Muscle layer of duodenum (tissue), 2 donors: ENCODE measurements at regions not wholly inside any gene's neighbourhood (a gene's known extent, or its start where the extent isn't known, plus 50 kb on each side); places are given as distances from the start of the nearest gene placed in this dataset.

Experiments used
- H3K27ac ChIP-seq: one replicate; pipeline ENCODE4 v1.7.0; 2013; ENCODE audit warnings: mild to moderate bottlenecking, low read length
- H3K27me3 ChIP-seq: one replicate; pipeline ENCODE4 v1.7.0; 2013; ENCODE audit warnings: low read depth, mild to moderate bottlenecking, control low read depth, low read length
- H3K36me3 ChIP-seq, 2 donors: one replicate each; pipeline ENCODE4 v1.7.0; 2013; ENCODE audit warnings: low read length in 2 of 2, control low read depth in 1 of 2, mild to moderate bottlenecking in 1 of 2; ENCODE audit not compliant: insufficient read depth in 2 of 2, control insufficient read depth in 1 of 2
- H3K4me1 ChIP-seq, 2 donors: one replicate each; pipeline ENCODE4 v1.7.0; 2013; ENCODE audit warnings: low read length in 2 of 2, mild to moderate bottlenecking in 2 of 2, control low read depth in 1 of 2, moderate library complexity in 1 of 2; ENCODE audit not compliant: insufficient read depth in 2 of 2, control insufficient read depth in 1 of 2
- H3K4me3 ChIP-seq, 2 donors: one replicate each; pipeline ENCODE4 v1.7.0; 2013; ENCODE audit warnings: low read length in 2 of 2, low read depth in 1 of 2, mild to moderate bottlenecking in 1 of 2
- H3K9me3 ChIP-seq, 2 donors: one replicate each; pipeline ENCODE4 v1.7.0; 2013; ENCODE audit warnings: low read length in 2 of 2, control low read depth in 1 of 2, mild to moderate bottlenecking in 1 of 2; ENCODE audit not compliant: control insufficient read depth in 1 of 2
- donor health status: healthy.

DNA sequence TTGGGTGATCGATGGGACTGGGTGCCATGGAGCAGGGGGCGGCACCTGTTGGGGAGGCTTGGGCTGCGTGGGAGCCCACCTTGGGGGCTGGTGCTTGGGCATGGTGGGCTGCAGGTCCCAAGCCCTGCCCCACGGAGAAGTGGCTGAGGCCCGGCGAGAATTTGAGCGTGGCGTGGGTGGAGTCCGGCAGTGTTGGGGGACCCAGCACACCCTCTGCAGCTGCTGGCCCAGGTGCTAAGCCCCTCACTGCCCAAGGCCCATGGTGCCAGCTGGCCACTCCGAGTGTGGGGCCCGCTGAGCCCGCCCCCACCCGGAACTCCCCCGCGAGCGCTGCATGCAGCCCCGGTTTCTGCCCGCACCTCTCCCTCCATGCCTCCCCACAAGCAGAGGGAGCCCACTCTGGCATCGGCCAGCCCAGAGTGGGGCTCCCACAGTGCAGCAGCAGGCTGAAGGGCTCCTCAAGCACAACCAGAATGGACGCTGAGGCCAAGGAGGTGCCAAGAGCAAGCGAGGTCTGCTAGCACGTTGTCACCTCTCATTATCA, 1178.6 kb upstream of the CDH10 start:
- Histone ChIP-seq H3K4me3 (no peak overlapping the region), H3K36me3 (no peaks in the 10 kb centered on the region), H3K9me3 (no peaks in the 10 kb centered on the region), H3K27me3 (no peaks in the 10 kb centered on the region), H3K4me1 (no peaks in the 10 kb centered on the region), H3K27ac (no peak overlapping the region)
